Breast epithelium (tissue), 4 donors: ENCODE measurements at regions not wholly inside any gene's neighbourhood (a gene's known extent, or its start where the extent isn't known, plus 50 kb on each side); places are given as distances from the start of the nearest gene placed in this dataset.

Experiments
- DNase-seq, 2 donors: peaks; one replicate each; pipeline ENCODE4 v3.0.0-alpha.2; 2019; ENCODE audit warnings: low spot score in 2 of 2
- H3K27ac ChIP-seq, 2 donors: fragments of 200-600 bp; sonication (generic) in 1 of 2; one replicate each; pipeline ENCODE4 v1.5.1; 2016 to 2019; ENCODE audit warnings: mild to moderate bottlenecking in 1 of 2
- H3K27me3 ChIP-seq, 2 donors: fragments of 200-600 bp; sonication (generic) in 1 of 2; one replicate each; pipeline versions ENCODE4 v1.5.1 to v1.6.0; 2017 to 2019; ENCODE audit warnings: control low read depth in 1 of 2, mild to moderate bottlenecking in 1 of 2
- H3K36me3 ChIP-seq: fragments of 200-600 bp; one replicate; pipeline ENCODE4 v1.5.1; 2019
- H3K4me1 ChIP-seq, 2 donors: fragments of 200-600 bp; sonication (generic); one replicate each; pipeline ENCODE4 v1.5.1; 2016 to 2019; ENCODE audit warnings: control low read depth in 1 of 2
- H3K4me3 ChIP-seq, 3 donors: fragments of 200-600 bp; sonication (generic); 1 replicate in 2 of 3; 2 replicates in 1 of 3; pipeline ENCODE4 v1.5.1; 2016 to 2019; ENCODE audit warnings: mild to moderate bottlenecking in 3 of 3, moderate library complexity in 2 of 3
- H3K9me3 ChIP-seq, 2 donors: fragments of 200-600 bp; sonication (generic) in 1 of 2; one replicate each; pipeline ENCODE4 v1.5.1; 2016 to 2019; ENCODE audit warnings: control low read depth in 1 of 2
- CTCF ChIP-seq, 3 donors: fragments of 450-650 bp; IDR thresholded peaks; one replicate each; pipeline ENCODE4 v1.5.1; 2016 to 2017; ENCODE audit warnings: antibody characterized with exemption in 3 of 3, mild to moderate bottlenecking in 3 of 3, moderate library complexity in 3 of 3
- POLR2A ChIP-seq: fragments of 450-650 bp; IDR thresholded peaks from one replicate; pipeline ENCODE4 v1.6.1; 2016; ENCODE audit warnings: antibody characterized with exemption, mild to moderate bottlenecking, moderate library complexity
- POLR2AphosphoS5 ChIP-seq, 3 donors: sonication (generic); formaldehyde crosslinking; IDR thresholded peaks; one replicate each; pipeline ENCODE4 v1.6.1; 2017; ENCODE audit warnings: antibody characterized with exemption in 3 of 3
- intact Hi-C: fragments of 100-400 bp; cut with DNase I; formaldehyde crosslinking; loops from one replicate; pipeline ENCODE4 v1.15.1; 2023; ENCODE audit warnings: low total_unique reads

GRCh38 chr7:125555916-125556315 is 626.3 kb upstream of the POT1 start:
- intact Hi-C loops: no loop called here
- H3K4me3 ChIP-seq: no peak overlapping the region

GRCh38 chr7:125551008-125551407 is 621.4 kb upstream of the POT1 start:
- Histone ChIP-seq H3K36me3 (no peaks in the 10 kb centered on the region), H3K27me3 (no peaks in the 10 kb centered on the region), H3K9me3 (no peaks in the 10 kb centered on the region), H3K27ac (no peak overlapping the region), H3K4me1 (no peaks in the 10 kb centered on the region), H3K4me3 (no peak overlapping the region)
- intact Hi-C loops: no loop called here
- no peak for DNase-seq
- TF ChIP-seq POLR2A (no peak), CTCF (IDR thresholded peaks at IDR 0.05) (no peak), POLR2AphosphoS5 (IDR thresholded peaks at IDR 0.05) (no peak)

More at GRCh38 chr7:125555916-125556315, 626.3 kb upstream of the POT1 start:
- Histone ChIP-seq H3K4me1 (no peaks in the 10 kb centered on the region), H3K36me3 (no peaks in the 10 kb centered on the region), H3K27ac (no peak overlapping the region), H3K9me3 (no peaks in the 10 kb centered on the region), H3K27me3 (no peaks in the 10 kb centered on the region)
- no peak for TF ChIP-seq POLR2AphosphoS5 (IDR thresholded peaks at IDR 0.05)
- no peak for TF ChIP-seq CTCF (IDR thresholded peaks at IDR 0.05)
- TF ChIP-seq POLR2A: no peak
- no peak for DNase-seq

GRCh38 chr7:125547505-125547904 is 617.9 kb upstream of the POT1 start:
- H3K4me3 ChIP-seq: no peak overlapping the region
- intact Hi-C loops: no loop called here
- DNase-seq: no peak

GRCh38 chr7:125530553-125530952 is 600.9 kb upstream of the POT1 start:
- no peak for DNase-seq
- H3K4me3 ChIP-seq: no peak overlapping the region
- TF ChIP-seq POLR2AphosphoS5 (IDR thresholded peaks at IDR 0.05) (no peak), CTCF (IDR thresholded peaks at IDR 0.05) (no peak), POLR2A (no peak)
- intact Hi-C loops: no loop called here
- H3K36me3 ChIP-seq: no peaks in the 10 kb centered on the region
- no peaks in the 10 kb centered on the region for H3K9me3 ChIP-seq
- no peaks in the 10 kb centered on the region for H3K4me1 ChIP-seq
- no peaks in the 10 kb centered on the region for H3K27me3 ChIP-seq
- no peak overlapping the region for H3K27ac ChIP-seq

More at GRCh38 chr7:125547505-125547904, 617.9 kb upstream of the POT1 start:
- H3K36me3 ChIP-seq: no peaks in the 10 kb centered on the region
- H3K27me3 ChIP-seq: no peaks in the 10 kb centered on the region
- H3K27ac ChIP-seq: no peak overlapping the region
- no peaks in the 10 kb centered on the region for H3K9me3 ChIP-seq
- TF ChIP-seq POLR2A: no peak
- H3K4me1 ChIP-seq: no peaks in the 10 kb centered on the region

- no peak overlapping the region for H3K4me3 ChIP-seq
- H3K27ac ChIP-seq: no peak overlapping the region
- no peaks in the 10 kb centered on the region for H3K36me3 ChIP-seq
- no peaks in the 10 kb centered on the region for H3K9me3 ChIP-seq
- H3K27me3 ChIP-seq: no peaks in the 10 kb centered on the region
- H3K4me1 ChIP-seq: no peaks in the 10 kb centered on the region
- DNase-seq: no peak
- intact Hi-C loops: no loop called here
- TF ChIP-seq CTCF (IDR thresholded peaks at IDR 0.05) (no peak), POLR2A (no peak), POLR2AphosphoS5 (IDR thresholded peaks at IDR 0.05) (no peak)
Observed at GRCh38 chr7:125529249-125529648, 599.6 kb upstream of the POT1 start.

GRCh38 chr7:125526958-125527357 is 597.3 kb upstream of the POT1 start:
- H3K9me3 ChIP-seq: no peaks in the 10 kb centered on the region
- H3K27ac ChIP-seq: no peak overlapping the region
- H3K27me3 ChIP-seq: no peaks in the 10 kb centered on the region
- intact Hi-C loops: no loop called here
- no peaks in the 10 kb centered on the region for H3K36me3 ChIP-seq
- no peak overlapping the region for H3K4me3 ChIP-seq
- H3K4me1 ChIP-seq: no peaks in the 10 kb centered on the region
- no peak for DNase-seq
- TF ChIP-seq POLR2A (no peak), CTCF (IDR thresholded peaks at IDR 0.05) (no peak), POLR2AphosphoS5 (IDR thresholded peaks at IDR 0.05) (no peak)
